ENCODE measurements at regions not wholly inside any gene's neighbourhood (a gene's known extent, or its start where the extent isn't known, plus 50 kb on each side); places are given as distances from the start of the nearest gene placed in this dataset.
"Not testable (repeated sequence)": the region's sequence is repeated elsewhere in the genome, so short reads cannot be mapped to it uniquely, and the experiment has no call there.

DNA sequence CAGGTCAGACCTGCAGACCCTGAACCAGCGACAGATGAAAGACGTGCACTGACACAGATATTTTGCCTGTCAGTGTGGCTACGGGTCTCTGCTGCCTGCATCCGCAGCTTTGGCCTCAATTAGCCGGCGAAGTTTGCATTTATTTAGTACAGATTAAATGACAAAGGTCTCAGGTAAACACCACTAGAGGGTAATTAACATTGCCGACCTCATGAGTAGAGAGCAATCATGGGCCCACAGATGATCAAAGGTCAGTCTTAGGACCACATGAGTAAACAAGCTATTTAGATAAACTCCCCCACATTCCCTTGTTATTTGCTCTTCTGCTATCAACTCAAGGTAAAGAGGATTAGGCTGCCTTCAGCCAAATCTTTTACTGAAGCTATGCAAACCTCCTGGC lies 248.1 kb upstream of the SEL1L start:
- TF ChIP-seq, protein P1, sequence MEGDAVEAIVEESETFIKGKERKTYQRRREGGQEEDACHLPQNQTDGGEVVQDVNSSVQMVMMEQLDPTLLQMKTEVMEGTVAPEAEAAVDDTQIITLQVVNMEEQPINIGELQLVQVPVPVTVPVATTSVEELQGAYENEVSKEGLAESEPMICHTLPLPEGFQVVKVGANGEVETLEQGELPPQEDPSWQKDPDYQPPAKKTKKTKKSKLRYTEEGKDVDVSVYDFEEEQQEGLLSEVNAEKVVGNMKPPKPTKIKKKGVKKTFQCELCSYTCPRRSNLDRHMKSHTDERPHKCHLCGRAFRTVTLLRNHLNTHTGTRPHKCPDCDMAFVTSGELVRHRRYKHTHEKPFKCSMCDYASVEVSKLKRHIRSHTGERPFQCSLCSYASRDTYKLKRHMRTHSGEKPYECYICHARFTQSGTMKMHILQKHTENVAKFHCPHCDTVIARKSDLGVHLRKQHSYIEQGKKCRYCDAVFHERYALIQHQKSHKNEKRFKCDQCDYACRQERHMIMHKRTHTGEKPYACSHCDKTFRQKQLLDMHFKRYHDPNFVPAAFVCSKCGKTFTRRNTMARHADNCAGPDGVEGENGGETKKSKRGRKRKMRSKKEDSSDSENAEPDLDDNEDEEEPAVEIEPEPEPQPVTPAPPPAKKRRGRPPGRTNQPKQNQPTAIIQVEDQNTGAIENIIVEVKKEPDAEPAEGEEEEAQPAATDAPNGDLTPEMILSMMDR (IDR thresholded peaks at IDR 0.05; ENCODE audit: low read depth, low read length): not testable (repeated sequence)
- TF ChIP-seq POLR2A (IDR thresholded peaks at IDR 0.05; ENCODE audit: extremely low read depth, insufficient read length); MYC (IDR thresholded peaks at IDR 0.05; ENCODE audit: low read depth, low read length): not testable (repeated sequence)
- TF ChIP-seq, protein P2, sequence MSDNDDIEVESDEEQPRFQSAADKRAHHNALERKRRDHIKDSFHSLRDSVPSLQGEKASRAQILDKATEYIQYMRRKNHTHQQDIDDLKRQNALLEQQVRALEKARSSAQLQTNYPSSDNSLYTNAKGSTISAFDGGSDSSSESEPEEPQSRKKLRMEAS (IDR thresholded peaks at IDR 0.05; ENCODE audit: low read depth, low read length): not testable (repeated sequence)

Measured in NB4 (cell line).